Mesendoderm (in vitro differentiated cells): ENCODE measurements at regions not wholly inside any gene's neighbourhood (a gene's known extent, or its start where the extent isn't known, plus 50 kb on each side); places are given as distances from the start of the nearest gene placed in this dataset.

Experiments
- DNase-seq: peaks from one replicate; pipeline ENCODE4 v3.0.0; 2013
- H2AK5ac ChIP-seq: 2 replicates; pipeline ENCODE4 v1.6.1; 2013; ENCODE audit warnings: low read length, inconsistent platforms
- H2BK120ac ChIP-seq: 2 replicates; pipeline ENCODE4 v1.6.1; 2013; ENCODE audit warnings: low read depth, mild to moderate bottlenecking, low read length, moderate library complexity, mixed read lengths
- H2BK15ac ChIP-seq: replicated peaks from 2 replicates; pipeline ENCODE4 v1.6.1; 2013; ENCODE audit warnings: low read depth, mild to moderate bottlenecking, moderate library complexity
- H2BK5ac ChIP-seq: 2 replicates; pipeline ENCODE4 v1.6.1; 2013; ENCODE audit warnings: low read length, inconsistent platforms
- H3K18ac ChIP-seq: 2 replicates; pipeline ENCODE4 v1.6.1; 2013; ENCODE audit warnings: mild to moderate bottlenecking, low read length, mixed read lengths
- H3K23ac ChIP-seq: one replicate; pipeline ENCODE4 v1.6.1; 2013; ENCODE audit warnings: low read length
- H3K27ac ChIP-seq: 2 replicates; pipeline ENCODE4 v1.5.1; 2013; ENCODE audit warnings: low read depth, mild to moderate bottlenecking, inconsistent platforms, low read length, moderate library complexity
- H3K27me3 ChIP-seq: 2 replicates; pipeline ENCODE4 v1.6.1; 2013; ENCODE audit warnings: low read length, control low read depth, mild to moderate bottlenecking, inconsistent platforms; ENCODE audit not compliant: insufficient read depth, poor library complexity
- H3K36me3 ChIP-seq: 2 replicates; pipeline ENCODE4 v1.6.1; 2013; ENCODE audit warnings: low read length, inconsistent platforms; ENCODE audit not compliant: control insufficient read depth, insufficient read depth
- H3K4ac ChIP-seq: one replicate; pipeline ENCODE4 v1.6.1; 2013; ENCODE audit warnings: low read depth, mild to moderate bottlenecking, low read length, moderate library complexity
- H3K4me1 ChIP-seq: 2 replicates; pipeline ENCODE4 v1.6.1; 2013; ENCODE audit warnings: low read depth, low read length, inconsistent platforms; ENCODE audit not compliant: control insufficient read depth
- H3K4me2 ChIP-seq: 2 replicates; pipeline ENCODE4 v1.6.1; 2013; ENCODE audit warnings: low read length
- H3K4me3 ChIP-seq: 2 replicates; pipeline ENCODE4 v1.5.1; 2013; ENCODE audit warnings: mild to moderate bottlenecking, low read length
- H3K56ac ChIP-seq: one replicate; pipeline ENCODE4 v1.6.1; 2013; ENCODE audit warnings: low read length
- H3K79me1 ChIP-seq: 2 replicates; pipeline ENCODE4 v1.6.1; 2013; ENCODE audit warnings: low read length, inconsistent platforms
- H3K79me2 ChIP-seq: 2 replicates; pipeline ENCODE4 v1.6.1; 2013; ENCODE audit warnings: mild to moderate bottlenecking, low read length; ENCODE audit not compliant: control insufficient read depth, insufficient read depth
- H3K9ac ChIP-seq: 2 replicates; pipeline ENCODE4 v1.6.1; 2013; ENCODE audit warnings: low read length, inconsistent platforms
- H4K5ac ChIP-seq: one replicate; pipeline ENCODE4 v1.6.1; 2013; ENCODE audit warnings: low read length
- H4K8ac ChIP-seq: one replicate; pipeline ENCODE4 v1.6.1; 2013; ENCODE audit warnings: low read depth, mild to moderate bottlenecking, control low read depth, low read length, moderate library complexity
- WGBS: extraction: QIAGEN DNeasy Blood & Tissue Kit; methylation state at CpG from one replicate; pipeline ENCODE4 v1.1.7; 2013; ENCODE audit warnings: low lambda C conversion rate, missing lambda C conversion rate; ENCODE audit not compliant: insufficient coverage; ENCODE audit errors: extremely low coverage; 5-methylcytosine and 5-hydroxymethylcytosine counted together

- H4K5ac ChIP-seq = no peak overlapping the region
- no peak overlapping the region for H2BK5ac ChIP-seq
- H3K56ac ChIP-seq = no peak overlapping the region
- H3K4ac ChIP-seq = no peak overlapping the region
- no peak overlapping the region for H3K23ac ChIP-seq
- no peak overlapping the region for H3K9ac ChIP-seq
- no peak overlapping the region for H4K8ac ChIP-seq
- H3K79me1 ChIP-seq = no peaks in the 10 kb centered on the region
- no peak overlapping the region for H2BK15ac ChIP-seq
- H3K79me2 ChIP-seq = no peaks in the 10 kb centered on the region
- no peak overlapping the region for H2BK120ac ChIP-seq
- WGBS = no CpG with 5 or more reads among the region's 4 CpGs
- no peak overlapping the region for H3K18ac ChIP-seq
- peaks cover 2% of the 10 kb centered on the region for H3K4me1 ChIP-seq
- no peaks in the 10 kb centered on the region for H3K36me3 ChIP-seq
- no peak for DNase-seq
- H3K27ac ChIP-seq = no peak overlapping the region
- no peak overlapping the region for H3K4me3 ChIP-seq
- no peak overlapping the region for H2AK5ac ChIP-seq
- H3K27me3 ChIP-seq = peaks cover 2% of the 10 kb centered on the region
- H3K4me2 ChIP-seq = no peak overlapping the region
Measured at GRCh38 chr10:89085153-89085552, 94.6 kb downstream of the FAS start.

GRCh38 chr10:89082086-89082485 lies 91.5 kb downstream of the FAS start:
- Histone ChIP-seq H2BK15ac (no peak overlapping the region), H3K4ac (no peak overlapping the region), H3K23ac (no peak overlapping the region), H3K4me1 (peaks cover 2% of the 10 kb centered on the region), H3K27ac (no peak overlapping the region), H3K27me3 (peaks cover 2% of the 10 kb centered on the region), H3K4me3 (no peak overlapping the region), H2AK5ac (no peak overlapping the region), H4K8ac (no peak overlapping the region), H3K36me3 (no peaks in the 10 kb centered on the region), H3K79me2 (no peaks in the 10 kb centered on the region), H2BK120ac (no peak overlapping the region), H4K5ac (no peak overlapping the region), H2BK5ac (no peak overlapping the region), H3K79me1 (no peaks in the 10 kb centered on the region), H3K56ac (no peak overlapping the region), H3K4me2 (no peak overlapping the region), H3K18ac (no peak overlapping the region), H3K9ac (no peak overlapping the region)
- WGBS = no CpG with 5 or more reads among the region's 5 CpGs
- no peak for DNase-seq

- no CpG with 5 or more reads among the region's 3 CpGs for WGBS
- H3K56ac ChIP-seq = no peak overlapping the region
Measured at GRCh38 chr10:89080660-89081059, 90.1 kb downstream of the FAS start.

GRCh38 chr10:89079961-89080360 lies 89.4 kb downstream of the FAS start:
- Histone ChIP-seq H4K8ac (no peak overlapping the region), H3K4me2 (no peak overlapping the region), H2BK15ac (no peak overlapping the region), H3K4ac (no peak overlapping the region), H3K79me2 (no peaks in the 10 kb centered on the region), H2BK120ac (no peak overlapping the region), H3K18ac (no peak overlapping the region), H3K4me1 (no peaks in the 10 kb centered on the region), H3K27ac (no peak overlapping the region), H2BK5ac (no peak overlapping the region), H3K36me3 (no peaks in the 10 kb centered on the region), H3K23ac (no peak overlapping the region), H3K4me3 (no peak overlapping the region), H2AK5ac (no peak overlapping the region), H3K79me1 (no peaks in the 10 kb centered on the region), H3K27me3 (peaks cover 2% of the 10 kb centered on the region), H3K56ac (no peak overlapping the region), H3K9ac (no peak overlapping the region), H4K5ac (no peak overlapping the region)
- no peak for DNase-seq
- no CpG with 5 or more reads among the region's 1 CpG for WGBS

More at GRCh38 chr10:89080660-89081059, 90.1 kb downstream of the FAS start:
- H3K27ac ChIP-seq = no peak overlapping the region
- H3K4me1 ChIP-seq = no peaks in the 10 kb centered on the region
- DNase-seq = no peak
- no peaks in the 10 kb centered on the region for H3K79me2 ChIP-seq
- no peak overlapping the region for H3K9ac ChIP-seq
- no peak overlapping the region for H4K5ac ChIP-seq
- no peak overlapping the region for H3K4me2 ChIP-seq
- H2AK5ac ChIP-seq = no peak overlapping the region
- H2BK120ac ChIP-seq = no peak overlapping the region
- H4K8ac ChIP-seq = no peak overlapping the region
- no peaks in the 10 kb centered on the region for H3K36me3 ChIP-seq
- H3K4me3 ChIP-seq = no peak overlapping the region
- H3K4ac ChIP-seq = no peak overlapping the region
- no peak overlapping the region for H2BK5ac ChIP-seq
- H3K79me1 ChIP-seq = no peaks in the 10 kb centered on the region
- H3K23ac ChIP-seq = no peak overlapping the region
- peaks cover 2% of the 10 kb centered on the region for H3K27me3 ChIP-seq
- H3K18ac ChIP-seq = no peak overlapping the region
- H2BK15ac ChIP-seq = no peak overlapping the region

GRCh38 chr10:89078724-89079672 lies 88.4 kb downstream of the FAS start:
- Histone ChIP-seq H3K9ac (no peak overlapping the region), H3K27ac (no peak overlapping the region), H2AK5ac (no peak overlapping the region), H2BK15ac (no peak overlapping the region), H3K79me1 (no peaks in the 10 kb centered on the region), H3K4me3 (no peak overlapping the region), H3K79me2 (no peaks in the 10 kb centered on the region), H4K8ac (no peak overlapping the region), H3K4me2 (no peak overlapping the region), H3K4ac (no peak overlapping the region), H3K23ac (no peak overlapping the region), H3K27me3 (peaks cover 2% of the 10 kb centered on the region), H2BK120ac (no peak overlapping the region), H3K36me3 (no peaks in the 10 kb centered on the region), H4K5ac (no peak overlapping the region), H3K56ac (no peak overlapping the region), H3K4me1 (no peaks in the 10 kb centered on the region), H3K18ac (no peak overlapping the region), H2BK5ac (no peak overlapping the region)
- DNase-seq = no peak
- WGBS = no CpG with 5 or more reads among the region's 9 CpGs
